ENCODE measurements at regions not wholly inside any gene's neighbourhood (a gene's known extent, or its start where the extent isn't known, plus 50 kb on each side); places are given as distances from the start of the nearest gene placed in this dataset.

- Histone ChIP-seq H3K79me2 (replicated peaks; ENCODE audit: insufficient read depth) (no peaks in the 10 kb centered on the region), H3K27me3 (ENCODE audit: insufficient read depth) (no peaks in the 10 kb centered on the region), H3F3A (replicated peaks; ENCODE audit: low read depth) (no peaks in the 10 kb centered on the region), H3K4me2 (no peak overlapping the region), H3K4me1 (ENCODE audit: insufficient read depth) (no peaks in the 10 kb centered on the region), H3K36me3 (ENCODE audit: insufficient read depth) (0 out of 2 replicates have a peak, but pooled peaks cover 4% of the 10 kb centered on the region), H2AFZ (no peak overlapping the region), H3K27ac (ENCODE audit: low read depth) (no peak overlapping the region), H3K4me3 (no peak overlapping the region), H3K9me2 (ENCODE audit: insufficient read depth) (0 out of 2 replicates have a peak, but pooled peaks cover 2% of the 10 kb centered on the region), H4K20me1 (replicated peaks; ENCODE audit: insufficient read depth) (no peaks in the 10 kb centered on the region)
- DNase-seq (ENCODE audit: low spot score), result no peak
- Mint-ChIP-seq H3K4me3 (no peak overlapping the region), H3K27me3 (ENCODE audit: insufficient read depth, low read depth, poor library complexity) (no peaks in the 10 kb centered on the region), H3K4me1 (peaks cover 2% of the 10 kb centered on the region; the same call in 2 of the 3 replicates), H3K27ac (no peak overlapping the region), H3K9me3 (peaks cover 68% of the 10 kb centered on the region), H3K36me3 (ENCODE audit: low read depth) (peaks cover 23% of the 10 kb centered on the region)
- ATAC-seq, result no peak
- TF ChIP-seq, protein P1, sequence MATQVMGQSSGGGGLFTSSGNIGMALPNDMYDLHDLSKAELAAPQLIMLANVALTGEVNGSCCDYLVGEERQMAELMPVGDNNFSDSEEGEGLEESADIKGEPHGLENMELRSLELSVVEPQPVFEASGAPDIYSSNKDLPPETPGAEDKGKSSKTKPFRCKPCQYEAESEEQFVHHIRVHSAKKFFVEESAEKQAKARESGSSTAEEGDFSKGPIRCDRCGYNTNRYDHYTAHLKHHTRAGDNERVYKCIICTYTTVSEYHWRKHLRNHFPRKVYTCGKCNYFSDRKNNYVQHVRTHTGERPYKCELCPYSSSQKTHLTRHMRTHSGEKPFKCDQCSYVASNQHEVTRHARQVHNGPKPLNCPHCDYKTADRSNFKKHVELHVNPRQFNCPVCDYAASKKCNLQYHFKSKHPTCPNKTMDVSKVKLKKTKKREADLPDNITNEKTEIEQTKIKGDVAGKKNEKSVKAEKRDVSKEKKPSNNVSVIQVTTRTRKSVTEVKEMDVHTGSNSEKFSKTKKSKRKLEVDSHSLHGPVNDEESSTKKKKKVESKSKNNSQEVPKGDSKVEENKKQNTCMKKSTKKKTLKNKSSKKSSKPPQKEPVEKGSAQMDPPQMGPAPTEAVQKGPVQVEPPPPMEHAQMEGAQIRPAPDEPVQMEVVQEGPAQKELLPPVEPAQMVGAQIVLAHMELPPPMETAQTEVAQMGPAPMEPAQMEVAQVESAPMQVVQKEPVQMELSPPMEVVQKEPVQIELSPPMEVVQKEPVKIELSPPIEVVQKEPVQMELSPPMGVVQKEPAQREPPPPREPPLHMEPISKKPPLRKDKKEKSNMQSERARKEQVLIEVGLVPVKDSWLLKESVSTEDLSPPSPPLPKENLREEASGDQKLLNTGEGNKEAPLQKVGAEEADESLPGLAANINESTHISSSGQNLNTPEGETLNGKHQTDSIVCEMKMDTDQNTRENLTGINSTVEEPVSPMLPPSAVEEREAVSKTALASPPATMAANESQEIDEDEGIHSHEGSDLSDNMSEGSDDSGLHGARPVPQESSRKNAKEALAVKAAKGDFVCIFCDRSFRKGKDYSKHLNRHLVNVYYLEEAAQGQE (IDR thresholded peaks at IDR 0.05; ENCODE audit: unreplicated experiment), result no peak
- TF ChIP-seq CREB1 (CRISPR knock-in tag; IDR thresholded peaks at IDR 0.05; ENCODE audit: low read depth) (no peak), JUNB (IDR thresholded peaks at IDR 0.05; ENCODE audit: unreplicated experiment) (no peak), ZNF331 (CRISPR knock-in tag; IDR thresholded peaks at IDR 0.05; ENCODE audit: low read depth) (no peak)
- TF ChIP-seq, protein P2, sequence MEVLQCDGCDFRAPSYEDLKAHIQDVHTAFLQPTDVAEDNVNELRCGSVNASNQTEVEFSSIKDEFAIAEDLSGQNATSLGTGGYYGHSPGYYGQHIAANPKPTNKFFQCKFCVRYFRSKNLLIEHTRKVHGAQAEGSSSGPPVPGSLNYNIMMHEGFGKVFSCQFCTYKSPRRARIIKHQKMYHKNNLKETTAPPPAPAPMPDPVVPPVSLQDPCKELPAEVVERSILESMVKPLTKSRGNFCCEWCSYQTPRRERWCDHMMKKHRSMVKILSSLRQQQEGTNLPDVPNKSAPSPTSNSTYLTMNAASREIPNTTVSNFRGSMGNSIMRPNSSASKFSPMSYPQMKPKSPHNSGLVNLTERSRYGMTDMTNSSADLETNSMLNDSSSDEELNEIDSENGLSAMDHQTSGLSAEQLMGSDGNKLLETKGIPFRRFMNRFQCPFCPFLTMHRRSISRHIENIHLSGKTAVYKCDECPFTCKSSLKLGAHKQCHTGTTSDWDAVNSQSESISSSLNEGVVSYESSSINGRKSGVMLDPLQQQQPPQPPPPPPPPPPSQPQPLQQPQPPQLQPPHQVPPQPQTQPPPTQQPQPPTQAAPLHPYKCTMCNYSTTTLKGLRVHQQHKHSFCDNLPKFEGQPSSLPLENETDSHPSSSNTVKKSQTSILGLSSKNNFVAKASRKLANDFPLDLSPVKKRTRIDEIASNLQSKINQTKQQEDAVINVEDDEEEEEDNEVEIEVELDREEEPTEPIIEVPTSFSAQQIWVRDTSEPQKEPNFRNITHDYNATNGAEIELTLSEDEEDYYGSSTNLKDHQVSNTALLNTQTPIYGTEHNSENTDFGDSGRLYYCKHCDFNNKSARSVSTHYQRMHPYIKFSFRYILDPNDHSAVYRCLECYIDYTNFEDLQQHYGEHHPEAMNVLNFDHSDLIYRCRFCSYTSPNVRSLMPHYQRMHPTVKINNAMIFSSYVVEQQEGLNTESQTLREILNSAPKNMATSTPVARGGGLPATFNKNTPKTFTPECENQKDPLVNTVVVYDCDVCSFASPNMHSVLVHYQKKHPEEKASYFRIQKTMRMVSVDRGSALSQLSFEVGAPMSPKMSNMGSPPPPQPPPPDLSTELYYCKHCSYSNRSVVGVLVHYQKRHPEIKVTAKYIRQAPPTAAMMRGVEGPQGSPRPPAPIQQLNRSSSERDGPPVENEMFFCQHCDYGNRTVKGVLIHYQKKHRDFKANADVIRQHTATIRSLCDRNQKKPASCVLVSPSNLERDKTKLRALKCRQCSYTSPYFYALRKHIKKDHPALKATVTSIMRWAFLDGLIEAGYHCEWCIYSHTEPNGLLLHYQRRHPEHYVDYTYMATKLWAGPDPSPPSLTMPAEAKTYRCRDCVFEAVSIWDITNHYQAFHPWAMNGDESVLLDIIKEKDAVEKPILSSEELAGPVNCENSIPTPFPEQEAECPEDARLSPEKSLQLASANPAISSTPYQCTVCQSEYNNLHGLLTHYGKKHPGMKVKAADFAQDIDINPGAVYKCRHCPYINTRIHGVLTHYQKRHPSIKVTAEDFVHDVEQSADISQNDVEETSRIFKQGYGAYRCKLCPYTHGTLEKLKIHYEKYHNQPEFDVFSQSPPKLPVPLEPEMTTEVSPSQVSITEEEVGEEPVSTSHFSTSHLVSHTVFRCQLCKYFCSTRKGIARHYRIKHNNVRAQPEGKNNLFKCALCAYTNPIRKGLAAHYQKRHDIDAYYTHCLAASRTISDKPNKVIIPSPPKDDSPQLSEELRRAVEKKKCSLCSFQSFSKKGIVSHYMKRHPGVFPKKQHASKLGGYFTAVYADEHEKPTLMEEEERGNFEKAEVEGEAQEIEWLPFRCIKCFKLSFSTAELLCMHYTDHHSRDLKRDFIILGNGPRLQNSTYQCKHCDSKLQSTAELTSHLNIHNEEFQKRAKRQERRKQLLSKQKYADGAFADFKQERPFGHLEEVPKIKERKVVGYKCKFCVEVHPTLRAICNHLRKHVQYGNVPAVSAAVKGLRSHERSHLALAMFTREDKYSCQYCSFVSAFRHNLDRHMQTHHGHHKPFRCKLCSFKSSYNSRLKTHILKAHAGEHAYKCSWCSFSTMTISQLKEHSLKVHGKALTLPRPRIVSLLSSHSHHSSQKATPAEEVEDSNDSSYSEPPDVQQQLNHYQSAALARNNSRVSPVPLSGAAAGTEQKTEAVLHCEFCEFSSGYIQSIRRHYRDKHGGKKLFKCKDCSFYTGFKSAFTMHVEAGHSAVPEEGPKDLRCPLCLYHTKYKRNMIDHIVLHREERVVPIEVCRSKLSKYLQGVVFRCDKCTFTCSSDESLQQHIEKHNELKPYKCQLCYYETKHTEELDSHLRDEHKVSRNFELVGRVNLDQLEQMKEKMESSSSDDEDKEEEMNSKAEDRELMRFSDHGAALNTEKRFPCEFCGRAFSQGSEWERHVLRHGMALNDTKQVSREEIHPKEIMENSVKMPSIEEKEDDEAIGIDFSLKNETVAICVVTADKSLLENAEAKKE (CRISPR knock-in tag; IDR thresholded peaks at IDR 0.05), result no peak
- TF ChIP-seq, protein P3, sequence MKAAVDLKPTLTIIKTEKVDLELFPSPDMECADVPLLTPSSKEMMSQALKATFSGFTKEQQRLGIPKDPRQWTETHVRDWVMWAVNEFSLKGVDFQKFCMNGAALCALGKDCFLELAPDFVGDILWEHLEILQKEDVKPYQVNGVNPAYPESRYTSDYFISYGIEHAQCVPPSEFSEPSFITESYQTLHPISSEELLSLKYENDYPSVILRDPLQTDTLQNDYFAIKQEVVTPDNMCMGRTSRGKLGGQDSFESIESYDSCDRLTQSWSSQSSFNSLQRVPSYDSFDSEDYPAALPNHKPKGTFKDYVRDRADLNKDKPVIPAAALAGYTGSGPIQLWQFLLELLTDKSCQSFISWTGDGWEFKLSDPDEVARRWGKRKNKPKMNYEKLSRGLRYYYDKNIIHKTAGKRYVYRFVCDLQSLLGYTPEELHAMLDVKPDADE (IDR thresholded peaks at IDR 0.05), result no peak
Measured at GRCh38 chr5:2432076-2432920, 319.2 kb downstream of the IRX2 start.

Data from GM23338 (cell line).